ENCODE measurements at regions not wholly inside any gene's neighbourhood (a gene's known extent, or its start where the extent isn't known, plus 50 kb on each side); places are given as distances from the start of the nearest gene placed in this dataset.

GRCh38 chr17:5793157-5793556, 208.8 kb upstream of the NLRP1 start:
- Histone ChIP-seq H3K9me3 (no peaks in the 10 kb centered on the region), H3K4me1 (no peaks in the 10 kb centered on the region), H3K4me3 (no peak overlapping the region), H3K27me3 (no peaks in the 10 kb centered on the region), H3K36me3 (no peaks in the 10 kb centered on the region), H3K27ac (no peak overlapping the region)
- no peak for DNase-seq (ENCODE audit: extremely low spot score in 2 of 2)
- no peak for TF ChIP-seq CTCF (IDR thresholded peaks at IDR 0.05)
- TF ChIP-seq POLR2A (IDR thresholded peaks at IDR 0.05), result no peak
- no peak for TF ChIP-seq POLR2AphosphoS5 (IDR thresholded peaks at IDR 0.05; ENCODE audit: insufficient read depth in 1 of 2, low read depth in 1 of 2)
- intact Hi-C loops (cut with DNase I), result no loop called here

GRCh38 chr17:5793899-5794298, 209.6 kb upstream of the NLRP1 start:
- Histone ChIP-seq H3K4me1 (no peaks in the 10 kb centered on the region), H3K27me3 (no peaks in the 10 kb centered on the region), H3K4me3 (no peak overlapping the region), H3K27ac (no peak overlapping the region), H3K9me3 (no peaks in the 10 kb centered on the region), H3K36me3 (no peaks in the 10 kb centered on the region)
- TF ChIP-seq CTCF (IDR thresholded peaks at IDR 0.05) (no peak), POLR2A (IDR thresholded peaks at IDR 0.05) (no peak), POLR2AphosphoS5 (IDR thresholded peaks at IDR 0.05; ENCODE audit: insufficient read depth in 1 of 2, low read depth in 1 of 2) (no peak)
- intact Hi-C loops (cut with DNase I), result no loop called here
- DNase-seq (ENCODE audit: extremely low spot score in 2 of 2), result no peak

- Histone ChIP-seq H3K9me3 (no peaks in the 10 kb centered on the region), H3K36me3 (no peaks in the 10 kb centered on the region), H3K4me3 (no peak overlapping the region), H3K4me1 (no peaks in the 10 kb centered on the region), H3K27me3 (no peaks in the 10 kb centered on the region), H3K27ac (no peak overlapping the region)
- intact Hi-C loops (cut with DNase I), result no loop called here
- no peak for DNase-seq (ENCODE audit: extremely low spot score in 2 of 2)
- TF ChIP-seq POLR2AphosphoS5 (IDR thresholded peaks at IDR 0.05; ENCODE audit: insufficient read depth in 1 of 2, low read depth in 1 of 2) (no peak), CTCF (IDR thresholded peaks at IDR 0.05) (no peak), POLR2A (IDR thresholded peaks at IDR 0.05) (no peak)
These were observed 210.1 kb upstream of the NLRP1 start for GRCh38 chr17:5794385-5794784.

GRCh38 chr17:5794881-5795506, 210.7 kb upstream of the NLRP1 start:
- DNase-seq (ENCODE audit: extremely low spot score in 2 of 2), result no peak
- intact Hi-C loops (cut with DNase I), result no loop called here
- Histone ChIP-seq H3K36me3 (no peaks in the 10 kb centered on the region), H3K4me3 (no peak overlapping the region), H3K27me3 (no peaks in the 10 kb centered on the region), H3K4me1 (no peaks in the 10 kb centered on the region), H3K27ac (no peak overlapping the region), H3K9me3 (no peaks in the 10 kb centered on the region)
- TF ChIP-seq CTCF (IDR thresholded peaks at IDR 0.05) (no peak), POLR2AphosphoS5 (IDR thresholded peaks at IDR 0.05; ENCODE audit: insufficient read depth in 1 of 2, low read depth in 1 of 2) (no peak)

GRCh38 chr17:5797447-5798050, 213.2 kb upstream of the NLRP1 start:
- no peak for TF ChIP-seq POLR2A (IDR thresholded peaks at IDR 0.05)
- no peak for TF ChIP-seq CTCF (IDR thresholded peaks at IDR 0.05)
- no peak for TF ChIP-seq POLR2AphosphoS5 (IDR thresholded peaks at IDR 0.05; ENCODE audit: insufficient read depth in 1 of 2, low read depth in 1 of 2)
- intact Hi-C loops (cut with DNase I), result no loop called here
- no peaks in the 10 kb centered on the region for H3K4me1 ChIP-seq
- DNase-seq (ENCODE audit: extremely low spot score in 2 of 2), result no peak
- no peaks in the 10 kb centered on the region for H3K36me3 ChIP-seq
- no peaks in the 10 kb centered on the region for H3K9me3 ChIP-seq
- H3K4me3 ChIP-seq, result no peak overlapping the region
- no peaks in the 10 kb centered on the region for H3K27me3 ChIP-seq
- no peak overlapping the region for H3K27ac ChIP-seq
